GM23338 (cell line): ENCODE measurements at regions not wholly inside any gene's neighbourhood (a gene's known extent, or its start where the extent isn't known, plus 50 kb on each side); places are given as distances from the start of the nearest gene placed in this dataset.

Experiments used
- ATAC-seq: fragments of 200-7000 bp; cut with Tn5 transposase; 3 replicates; pipeline ENCODE4 v1.9.1; 2020
- DNase-seq: peaks from one replicate; pipeline ENCODE4 v3.0.0-alpha.2; 2015; ENCODE audit warnings: low spot score
- H2AFZ ChIP-seq: fragments of 200-600 bp; sonication (generic); 2 replicates; pipeline ENCODE4 v1.8.0; 2016; ENCODE audit warnings: antibody characterized with exemption, mild to moderate bottlenecking, moderate library complexity
- H3F3A ChIP-seq: fragments of 200-600 bp; sonication (generic); replicated peaks from 2 replicates; pipeline ENCODE4 v1.8.0; 2017; ENCODE audit warnings: antibody characterized with exemption, mixed run types, low read depth
- H3K27ac ChIP-seq: fragments of 200-600 bp; sonication (generic); 2 replicates; pipeline ENCODE4 v1.6.1; 2016; ENCODE audit warnings: low read depth
- H3K27me3 ChIP-seq: fragments of 200-600 bp; sonication (generic); 2 replicates; pipeline ENCODE4 v1.8.0; 2016; ENCODE audit warnings: mild to moderate bottlenecking, mixed run types, moderate library complexity; ENCODE audit not compliant: insufficient read depth
- H3K36me3 ChIP-seq: fragments of 200-600 bp; sonication (generic); 2 replicates; pipeline ENCODE4 v1.8.0; 2016; ENCODE audit warnings: mild to moderate bottlenecking; ENCODE audit not compliant: insufficient read depth
- H3K4me1 ChIP-seq: fragments of 200-600 bp; sonication (generic); 2 replicates; pipeline ENCODE4 v1.8.0; 2016; ENCODE audit warnings: mild to moderate bottlenecking, moderate library complexity; ENCODE audit not compliant: insufficient read depth
- H3K4me2 ChIP-seq: fragments of 200-600 bp; sonication (generic); 2 replicates; pipeline ENCODE4 v1.7.1; 2017; ENCODE audit warnings: mixed run types
- H3K4me3 ChIP-seq: fragments of 200-600 bp; sonication (generic); 2 replicates; pipeline ENCODE4 v1.6.1; 2016; ENCODE audit warnings: mixed run types
- H3K79me2 ChIP-seq: fragments of 200-600 bp; sonication (generic); replicated peaks from 2 replicates; pipeline ENCODE4 v1.8.0; 2017; ENCODE audit warnings: mild to moderate bottlenecking; ENCODE audit not compliant: insufficient read depth
- H3K9me2 ChIP-seq: fragments of 200-600 bp; sonication (generic); 2 replicates; pipeline ENCODE4 v1.8.0; 2017; ENCODE audit not compliant: insufficient read depth
- H4K20me1 ChIP-seq: fragments of 200-600 bp; sonication (generic); replicated peaks from 2 replicates; pipeline ENCODE4 v1.8.0; 2017; ENCODE audit warnings: mild to moderate bottlenecking; ENCODE audit not compliant: insufficient read depth
- H3K27ac Mint-ChIP-seq: 2 replicates; pipeline ENCODE4 v1.8.0; 2020; ENCODE audit warnings: inconsistent platforms, mild to moderate bottlenecking, moderate library complexity, mixed read lengths
- H3K27me3 Mint-ChIP-seq: 3 replicates; pipeline ENCODE4 v1.8.0; 2022; ENCODE audit warnings: low read depth, mild to moderate bottlenecking, moderate library complexity, mixed read lengths, inconsistent platforms; ENCODE audit not compliant: insufficient read depth, poor library complexity
- H3K36me3 Mint-ChIP-seq: 3 replicates; pipeline ENCODE4 v1.8.0; 2021; ENCODE audit warnings: low read depth, mild to moderate bottlenecking, inconsistent platforms, moderate library complexity, mixed read lengths
- H3K4me1 Mint-ChIP-seq: 3 replicates; pipeline ENCODE4 v1.8.0; 2020; ENCODE audit warnings: mild to moderate bottlenecking, inconsistent platforms, mixed read lengths
- H3K4me3 Mint-ChIP-seq: 3 replicates; pipeline ENCODE4 v1.8.0; 2021; ENCODE audit warnings: moderate library complexity, mild to moderate bottlenecking, inconsistent platforms, mixed read lengths
- H3K9me3 Mint-ChIP-seq: 3 replicates; pipeline ENCODE4 v1.8.0; 2020; ENCODE audit warnings: moderate library complexity, mild to moderate bottlenecking, inconsistent platforms, mixed read lengths
- CREB1 ChIP-seq: fragments of 250-450 bp; sonication (Bioruptor Pico); IDR thresholded peaks from 2 replicates; pipeline ENCODE4 v1.5.0; 2020; ENCODE audit warnings: low read depth, mild to moderate bottlenecking, moderate library complexity
- EZH2 ChIP-seq: fragments of 200-600 bp; sonication (generic); IDR thresholded peaks from one replicate; pipeline ENCODE4 v1.8.0; 2017; ENCODE audit warnings: antibody characterized with exemption, mild to moderate bottlenecking, low read depth; ENCODE audit not compliant: unreplicated experiment
- EZH2phosphoT487 ChIP-seq: fragments of 200-600 bp; sonication (generic); IDR thresholded peaks from one replicate; pipeline ENCODE4 v1.8.1; 2018; ENCODE audit warnings: antibody characterized with exemption; ENCODE audit not compliant: unreplicated experiment
- JUNB ChIP-seq: IDR thresholded peaks from one replicate; pipeline ENCODE4 v1.6.1; 2016; ENCODE audit warnings: antibody characterized with exemption; ENCODE audit not compliant: unreplicated experiment
- NANOG ChIP-seq: IDR thresholded peaks from 2 replicates; pipeline ENCODE4 v1.6.1; 2016; ENCODE audit warnings: antibody characterized with exemption, borderline replicate concordance
- STAT1 ChIP-seq: IDR thresholded peaks from one replicate; pipeline ENCODE4 v1.6.1; 2016; ENCODE audit warnings: antibody characterized with exemption; ENCODE audit not compliant: unreplicated experiment
- ZNF114 ChIP-seq: fragments of 250-450 bp; sonication (Bioruptor Pico); IDR thresholded peaks from 2 replicates; pipeline ENCODE4 v1.5.0; 2020; ENCODE audit warnings: mild to moderate bottlenecking, moderate library complexity
- ZNF331 ChIP-seq: fragments of 250-450 bp; sonication (Bioruptor Pico); IDR thresholded peaks from 2 replicates; pipeline ENCODE4 v1.5.0; 2020; ENCODE audit warnings: low read depth, mild to moderate bottlenecking, moderate library complexity
- TF ChIP-seq, protein P1 (sequence below), 2 experiments: fragments of 200-600 bp in 1 of 2; sonication (generic) in 1 of 2; conservative IDR thresholded peaks; 2 replicates each; pipeline versions ENCODE4 v1.5.1 to v1.6.1; 2016 to 2017; ENCODE audit warnings: antibody characterized with exemption in 2 of 2, low read depth in 2 of 2, mild to moderate bottlenecking in 2 of 2, moderate library complexity in 1 of 2
- TF ChIP-seq, protein P2 (sequence below): IDR thresholded peaks from 2 replicates; pipeline ENCODE4 v1.6.1; 2016; ENCODE audit warnings: antibody characterized with exemption
- TF ChIP-seq, protein P3 (sequence below): fragments of 250-450 bp; sonication (Bioruptor Pico); IDR thresholded peaks from 2 replicates; pipeline ENCODE4 v1.5.0; 2020; ENCODE audit warnings: mild to moderate bottlenecking, moderate library complexity

DNA sequence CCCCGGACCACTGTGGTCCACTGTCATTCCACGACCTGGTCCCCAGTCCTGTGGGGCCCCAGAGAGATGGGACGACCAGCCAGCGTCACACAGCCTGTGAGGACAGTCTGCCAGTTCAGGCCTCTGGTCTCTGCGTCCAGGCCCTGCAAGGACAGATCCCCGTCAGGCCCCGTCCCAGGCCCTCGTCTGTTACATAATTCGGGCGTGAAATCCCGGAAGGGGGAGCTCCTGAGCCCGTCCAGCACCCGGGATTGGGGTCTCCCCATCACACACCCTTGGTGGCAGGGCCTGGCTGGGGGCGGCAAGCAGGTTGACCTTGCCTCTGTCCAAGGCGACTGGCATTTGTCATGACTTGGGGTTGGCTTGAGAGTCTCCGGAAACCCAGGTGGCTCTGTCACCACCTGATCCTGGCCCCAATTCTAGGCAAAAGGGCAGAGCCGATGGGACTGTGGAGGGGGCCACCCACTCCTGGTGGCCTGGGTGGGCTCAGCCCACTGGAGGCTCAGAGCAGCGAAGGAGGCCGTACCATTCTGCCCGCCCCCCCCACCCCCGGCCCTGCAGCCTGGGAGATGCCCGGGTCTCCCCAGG, 73.8 kb upstream of the GATA5 start:
- Histone ChIP-seq H3K27ac (no peak overlapping the region), H2AFZ (no peak overlapping the region), H3F3A (no peaks in the 10 kb centered on the region), H3K4me1 (peaks cover 3% of the 10 kb centered on the region; the same call in 1 of the 2 replicates), H3K4me2 (no peak overlapping the region), H3K4me3 (no peak overlapping the region), H3K27me3 (peaks cover 17% of the 10 kb centered on the region), H3K36me3 (no peaks in the 10 kb centered on the region), H3K9me2 (no peaks in the 10 kb centered on the region), H4K20me1 (no peaks in the 10 kb centered on the region), H3K79me2 (no peaks in the 10 kb centered on the region)
- TF ChIP-seq, protein P1, sequence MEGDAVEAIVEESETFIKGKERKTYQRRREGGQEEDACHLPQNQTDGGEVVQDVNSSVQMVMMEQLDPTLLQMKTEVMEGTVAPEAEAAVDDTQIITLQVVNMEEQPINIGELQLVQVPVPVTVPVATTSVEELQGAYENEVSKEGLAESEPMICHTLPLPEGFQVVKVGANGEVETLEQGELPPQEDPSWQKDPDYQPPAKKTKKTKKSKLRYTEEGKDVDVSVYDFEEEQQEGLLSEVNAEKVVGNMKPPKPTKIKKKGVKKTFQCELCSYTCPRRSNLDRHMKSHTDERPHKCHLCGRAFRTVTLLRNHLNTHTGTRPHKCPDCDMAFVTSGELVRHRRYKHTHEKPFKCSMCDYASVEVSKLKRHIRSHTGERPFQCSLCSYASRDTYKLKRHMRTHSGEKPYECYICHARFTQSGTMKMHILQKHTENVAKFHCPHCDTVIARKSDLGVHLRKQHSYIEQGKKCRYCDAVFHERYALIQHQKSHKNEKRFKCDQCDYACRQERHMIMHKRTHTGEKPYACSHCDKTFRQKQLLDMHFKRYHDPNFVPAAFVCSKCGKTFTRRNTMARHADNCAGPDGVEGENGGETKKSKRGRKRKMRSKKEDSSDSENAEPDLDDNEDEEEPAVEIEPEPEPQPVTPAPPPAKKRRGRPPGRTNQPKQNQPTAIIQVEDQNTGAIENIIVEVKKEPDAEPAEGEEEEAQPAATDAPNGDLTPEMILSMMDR (conservative IDR thresholded peaks at IDR 0.05; ENCODE audit: low read depth in 2 of 2) = peak in 1 of 2 experiments; percentile 54; a peak in 3 of 4 replicates
- TF ChIP-seq, protein P2, sequence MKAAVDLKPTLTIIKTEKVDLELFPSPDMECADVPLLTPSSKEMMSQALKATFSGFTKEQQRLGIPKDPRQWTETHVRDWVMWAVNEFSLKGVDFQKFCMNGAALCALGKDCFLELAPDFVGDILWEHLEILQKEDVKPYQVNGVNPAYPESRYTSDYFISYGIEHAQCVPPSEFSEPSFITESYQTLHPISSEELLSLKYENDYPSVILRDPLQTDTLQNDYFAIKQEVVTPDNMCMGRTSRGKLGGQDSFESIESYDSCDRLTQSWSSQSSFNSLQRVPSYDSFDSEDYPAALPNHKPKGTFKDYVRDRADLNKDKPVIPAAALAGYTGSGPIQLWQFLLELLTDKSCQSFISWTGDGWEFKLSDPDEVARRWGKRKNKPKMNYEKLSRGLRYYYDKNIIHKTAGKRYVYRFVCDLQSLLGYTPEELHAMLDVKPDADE = no peak
- H3K27me3 Mint-ChIP-seq = peaks cover 31% of the 10 kb centered on the region
- H3K9me3 Mint-ChIP-seq = peaks cover under 1% of the 10 kb centered on the region; the same call in 2 of the 3 replicates
- ATAC-seq (peak; percentile 39), DNase-seq (peak; percentile 61)
- no peak overlapping the region for H3K4me3 Mint-ChIP-seq
- H3K4me1 Mint-ChIP-seq = peaks cover 12% of the 10 kb centered on the region
- H3K27ac Mint-ChIP-seq = no peak overlapping the region
- peaks cover under 1% of the 10 kb centered on the region; the same call in 1 of the 3 replicates for H3K36me3 Mint-ChIP-seq

DNA sequence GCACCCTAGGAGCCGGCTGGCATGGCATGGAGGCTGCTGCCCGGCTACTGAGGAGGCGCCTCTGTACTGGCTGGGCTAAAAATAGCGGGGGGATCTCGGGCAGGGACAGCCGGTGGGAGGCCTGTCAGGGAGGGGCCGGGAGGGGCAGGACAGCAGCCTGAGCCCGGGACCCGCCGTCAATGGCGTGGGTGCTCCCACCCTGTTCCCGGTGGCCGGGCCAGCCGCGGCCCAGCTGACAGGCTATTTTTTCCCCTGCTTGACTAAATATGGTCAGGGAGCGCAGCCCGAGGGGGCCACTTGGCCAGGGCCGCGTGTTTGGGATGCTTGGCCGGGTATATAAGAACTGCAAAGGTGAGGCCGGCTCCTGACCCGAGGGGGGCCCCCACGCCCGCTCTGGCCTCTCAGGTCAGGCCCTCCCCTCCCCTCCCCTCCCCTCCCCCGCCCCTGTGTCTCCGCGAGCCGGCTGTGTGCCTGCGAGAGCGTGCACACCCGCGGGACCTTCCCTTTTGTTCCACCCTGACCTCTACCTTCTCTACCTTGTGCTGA, 74.4 kb upstream of the GATA5 start:
- H3K27ac Mint-ChIP-seq = no peak overlapping the region
- H3K36me3 ChIP-seq = no peaks in the 10 kb centered on the region
- H3K27me3 ChIP-seq = peaks cover 17% of the 10 kb centered on the region
- no peaks in the 10 kb centered on the region for H3K79me2 ChIP-seq
- H3K4me1 ChIP-seq = peaks cover 3% of the 10 kb centered on the region; the same call in 1 of the 2 replicates
- no peak overlapping the region for H3K27ac ChIP-seq
- H2AFZ ChIP-seq = peak overlapping the region; percentile 59; the same call in 1 of the 2 replicates
- H4K20me1 ChIP-seq = no peaks in the 10 kb centered on the region
- peaks cover 31% of the 10 kb centered on the region for H3K27me3 Mint-ChIP-seq
- H3K4me2 ChIP-seq = peak overlapping the region; percentile 90
- no peaks in the 10 kb centered on the region for H3K9me2 ChIP-seq
- ATAC-seq (peak; percentile 15), DNase-seq (peak; percentile 47)
- no peaks in the 10 kb centered on the region; the same call in 2 of the 3 replicates for H3K36me3 Mint-ChIP-seq
- no peaks in the 10 kb centered on the region for H3F3A ChIP-seq
- H3K4me1 Mint-ChIP-seq = peaks cover 12% of the 10 kb centered on the region
- H3K9me3 Mint-ChIP-seq = no peaks in the 10 kb centered on the region
- peak overlapping the region; percentile 66 for H3K4me3 ChIP-seq
- H3K4me3 Mint-ChIP-seq = peak overlapping the region; percentile 68
- TF ChIP-seq EZH2phosphoT487 (no peak), NANOG (no peak), CREB1 (CRISPR knock-in tag) (no peak), STAT1 (no peak), ZNF331 (CRISPR knock-in tag) (no peak), ZNF114 (CRISPR knock-in tag) (no peak), JUNB (no peak), EZH2 (no peak)
- TF ChIP-seq, protein P2 = no peak
- TF ChIP-seq, protein P3, sequence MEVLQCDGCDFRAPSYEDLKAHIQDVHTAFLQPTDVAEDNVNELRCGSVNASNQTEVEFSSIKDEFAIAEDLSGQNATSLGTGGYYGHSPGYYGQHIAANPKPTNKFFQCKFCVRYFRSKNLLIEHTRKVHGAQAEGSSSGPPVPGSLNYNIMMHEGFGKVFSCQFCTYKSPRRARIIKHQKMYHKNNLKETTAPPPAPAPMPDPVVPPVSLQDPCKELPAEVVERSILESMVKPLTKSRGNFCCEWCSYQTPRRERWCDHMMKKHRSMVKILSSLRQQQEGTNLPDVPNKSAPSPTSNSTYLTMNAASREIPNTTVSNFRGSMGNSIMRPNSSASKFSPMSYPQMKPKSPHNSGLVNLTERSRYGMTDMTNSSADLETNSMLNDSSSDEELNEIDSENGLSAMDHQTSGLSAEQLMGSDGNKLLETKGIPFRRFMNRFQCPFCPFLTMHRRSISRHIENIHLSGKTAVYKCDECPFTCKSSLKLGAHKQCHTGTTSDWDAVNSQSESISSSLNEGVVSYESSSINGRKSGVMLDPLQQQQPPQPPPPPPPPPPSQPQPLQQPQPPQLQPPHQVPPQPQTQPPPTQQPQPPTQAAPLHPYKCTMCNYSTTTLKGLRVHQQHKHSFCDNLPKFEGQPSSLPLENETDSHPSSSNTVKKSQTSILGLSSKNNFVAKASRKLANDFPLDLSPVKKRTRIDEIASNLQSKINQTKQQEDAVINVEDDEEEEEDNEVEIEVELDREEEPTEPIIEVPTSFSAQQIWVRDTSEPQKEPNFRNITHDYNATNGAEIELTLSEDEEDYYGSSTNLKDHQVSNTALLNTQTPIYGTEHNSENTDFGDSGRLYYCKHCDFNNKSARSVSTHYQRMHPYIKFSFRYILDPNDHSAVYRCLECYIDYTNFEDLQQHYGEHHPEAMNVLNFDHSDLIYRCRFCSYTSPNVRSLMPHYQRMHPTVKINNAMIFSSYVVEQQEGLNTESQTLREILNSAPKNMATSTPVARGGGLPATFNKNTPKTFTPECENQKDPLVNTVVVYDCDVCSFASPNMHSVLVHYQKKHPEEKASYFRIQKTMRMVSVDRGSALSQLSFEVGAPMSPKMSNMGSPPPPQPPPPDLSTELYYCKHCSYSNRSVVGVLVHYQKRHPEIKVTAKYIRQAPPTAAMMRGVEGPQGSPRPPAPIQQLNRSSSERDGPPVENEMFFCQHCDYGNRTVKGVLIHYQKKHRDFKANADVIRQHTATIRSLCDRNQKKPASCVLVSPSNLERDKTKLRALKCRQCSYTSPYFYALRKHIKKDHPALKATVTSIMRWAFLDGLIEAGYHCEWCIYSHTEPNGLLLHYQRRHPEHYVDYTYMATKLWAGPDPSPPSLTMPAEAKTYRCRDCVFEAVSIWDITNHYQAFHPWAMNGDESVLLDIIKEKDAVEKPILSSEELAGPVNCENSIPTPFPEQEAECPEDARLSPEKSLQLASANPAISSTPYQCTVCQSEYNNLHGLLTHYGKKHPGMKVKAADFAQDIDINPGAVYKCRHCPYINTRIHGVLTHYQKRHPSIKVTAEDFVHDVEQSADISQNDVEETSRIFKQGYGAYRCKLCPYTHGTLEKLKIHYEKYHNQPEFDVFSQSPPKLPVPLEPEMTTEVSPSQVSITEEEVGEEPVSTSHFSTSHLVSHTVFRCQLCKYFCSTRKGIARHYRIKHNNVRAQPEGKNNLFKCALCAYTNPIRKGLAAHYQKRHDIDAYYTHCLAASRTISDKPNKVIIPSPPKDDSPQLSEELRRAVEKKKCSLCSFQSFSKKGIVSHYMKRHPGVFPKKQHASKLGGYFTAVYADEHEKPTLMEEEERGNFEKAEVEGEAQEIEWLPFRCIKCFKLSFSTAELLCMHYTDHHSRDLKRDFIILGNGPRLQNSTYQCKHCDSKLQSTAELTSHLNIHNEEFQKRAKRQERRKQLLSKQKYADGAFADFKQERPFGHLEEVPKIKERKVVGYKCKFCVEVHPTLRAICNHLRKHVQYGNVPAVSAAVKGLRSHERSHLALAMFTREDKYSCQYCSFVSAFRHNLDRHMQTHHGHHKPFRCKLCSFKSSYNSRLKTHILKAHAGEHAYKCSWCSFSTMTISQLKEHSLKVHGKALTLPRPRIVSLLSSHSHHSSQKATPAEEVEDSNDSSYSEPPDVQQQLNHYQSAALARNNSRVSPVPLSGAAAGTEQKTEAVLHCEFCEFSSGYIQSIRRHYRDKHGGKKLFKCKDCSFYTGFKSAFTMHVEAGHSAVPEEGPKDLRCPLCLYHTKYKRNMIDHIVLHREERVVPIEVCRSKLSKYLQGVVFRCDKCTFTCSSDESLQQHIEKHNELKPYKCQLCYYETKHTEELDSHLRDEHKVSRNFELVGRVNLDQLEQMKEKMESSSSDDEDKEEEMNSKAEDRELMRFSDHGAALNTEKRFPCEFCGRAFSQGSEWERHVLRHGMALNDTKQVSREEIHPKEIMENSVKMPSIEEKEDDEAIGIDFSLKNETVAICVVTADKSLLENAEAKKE (CRISPR knock-in tag) = no peak
